ENCODE measurements at regions not wholly inside any gene's neighbourhood (a gene's known extent, or its start where the extent isn't known, plus 50 kb on each side); places are given as distances from the start of the nearest gene placed in this dataset.

GRCh38 chr9:104280711-104281110 lies 186.6 kb downstream of the SMC2 start:
- no peaks in the 10 kb centered on the region for H3K79me2 ChIP-seq (ENCODE audit: insufficient read depth, low read length)
- TF ChIP-seq DDIT3 (CRISPR knock-in tag; IDR thresholded peaks at IDR 0.05) (no peak), RFXAP (CRISPR knock-in tag; IDR thresholded peaks at IDR 0.05; ENCODE audit: borderline replicate concordance) (no peak), ZSCAN29 (CRISPR knock-in tag; conservative IDR thresholded peaks at IDR 0.05) (no peak), ZNF124 (CRISPR knock-in tag; IDR thresholded peaks at IDR 0.05) (no peak), SNRNP70 (IDR thresholded peaks at IDR 0.05; ENCODE audit: low read depth, low read length) (no peak)
- ATAC-seq (no peak), DNase-seq (ENCODE audit: low spot score) (no peak), FAIRE-seq (no peak)
- H3K9ac ChIP-seq (ENCODE audit: insufficient read depth, low read depth, low read length), result no peak overlapping the region
- no peaks in the 10 kb centered on the region for H3K9me3 ChIP-seq (ENCODE audit: low read length)
- no peak overlapping the region for H2AFZ ChIP-seq (ENCODE audit: low read length)
- H4K20me1 ChIP-seq (ENCODE audit: insufficient read depth, low read length), result no peaks in the 10 kb centered on the region
- CTCF ChIA-PET (ENCODE audit: low intra/inter-chr PET ratio, low total read pairs), result no interaction called here
- H3K4me2 ChIP-seq (ENCODE audit: low read depth, low read length), result no peak overlapping the region
- no peaks in the 10 kb centered on the region for H3K36me3 ChIP-seq (replicated peaks in 1 of 2; ENCODE audit: control insufficient read depth in 1 of 2, insufficient read depth in 2 of 2, low read length in 2 of 2)
- POLR2A ChIA-PET, result no interaction called here
- intact Hi-C loops (cut with micrococcal nuclease; ENCODE audit: unreplicated experiment) (no loop called here), in situ Hi-C loops (cut with HindIII; ENCODE audit: extremely low pct_ligation_motif_present, low pct_unique_long_range_greater_than_20kb) (no loop called here)
- H3K4me1 ChIP-seq (ENCODE audit: insufficient read depth, low read length), result no peaks in the 10 kb centered on the region
- no TSS peak for BruUV-seq (replicated peaks)
- H3K27me3 ChIP-seq (ENCODE audit: control insufficient read depth in 1 of 2, insufficient read depth in 2 of 2, low read length in 2 of 2), result no peaks in the 10 kb centered on the region
- H3K4me3 ChIP-seq (replicated peaks in 1 of 3; ENCODE audit: insufficient read depth in 1 of 3, low read depth in 2 of 3, low read length in 3 of 3), result no peak overlapping the region
- WGBS (ENCODE audit: low lambda C conversion rate), result 4% methylated on average over 1 of the region's 1 CpG
- H3K27ac ChIP-seq (ENCODE audit: extremely low read length, insufficient read depth, low read length), result no peak overlapping the region

GRCh38 chr9:104286187-104286586 lies 192.1 kb downstream of the SMC2 start:
- Histone ChIP-seq H3K9ac (ENCODE audit: insufficient read depth, low read depth, low read length) (no peak overlapping the region), H3K36me3 (replicated peaks in 1 of 2; ENCODE audit: control insufficient read depth in 1 of 2, insufficient read depth in 2 of 2, low read length in 2 of 2) (no peaks in the 10 kb centered on the region), H3K27ac (ENCODE audit: extremely low read length, insufficient read depth, low read length) (no peak overlapping the region), H3K27me3 (ENCODE audit: control insufficient read depth in 1 of 2, insufficient read depth in 2 of 2, low read length in 2 of 2) (no peaks in the 10 kb centered on the region), H4K20me1 (ENCODE audit: insufficient read depth, low read length) (no peaks in the 10 kb centered on the region), H3K79me2 (ENCODE audit: insufficient read depth, low read length) (no peaks in the 10 kb centered on the region), H3K4me2 (ENCODE audit: low read depth, low read length) (no peak overlapping the region), H3K9me3 (ENCODE audit: low read length) (no peaks in the 10 kb centered on the region), H3K4me3 (replicated peaks in 1 of 3; ENCODE audit: insufficient read depth in 1 of 3, low read depth in 2 of 3, low read length in 3 of 3) (no peak overlapping the region), H3K4me1 (ENCODE audit: insufficient read depth, low read length) (no peaks in the 10 kb centered on the region), H2AFZ (ENCODE audit: low read length) (no peak overlapping the region)
- ChIA-PET POLR2A (no interaction called here), CTCF (ENCODE audit: low intra/inter-chr PET ratio, low total read pairs) (no interaction called here)
- in situ Hi-C loops (cut with HindIII; ENCODE audit: extremely low pct_ligation_motif_present, low pct_unique_long_range_greater_than_20kb), result no loop called here
- intact Hi-C loops (cut with micrococcal nuclease; ENCODE audit: unreplicated experiment), result no loop called here
- no peak for FAIRE-seq
- 31% methylated on average over 1 of the region's 1 CpG for WGBS (ENCODE audit: low lambda C conversion rate)
- DNase-seq (ENCODE audit: low spot score), result no peak
- no peak for ATAC-seq
- TF ChIP-seq PLSCR1 (CRISPR knock-in tag; IDR thresholded peaks at IDR 0.05; ENCODE audit: borderline replicate concordance), result no peak
- TF ChIP-seq ZNF891 (CRISPR knock-in tag; IDR thresholded peaks at IDR 0.05), result no peak
- no peak for TF ChIP-seq PRDM4 (CRISPR knock-in tag; IDR thresholded peaks at IDR 0.05; ENCODE audit: borderline replicate concordance)
- no peak for TF ChIP-seq RFX3 (CRISPR knock-in tag; IDR thresholded peaks at IDR 0.05)
- TF ChIP-seq TCF7L2 (IDR thresholded peaks at IDR 0.05; ENCODE audit: low read depth, low read length), result no peak
- TF ChIP-seq MLXIP (CRISPR knock-in tag; IDR thresholded peaks at IDR 0.05; ENCODE audit: borderline replicate concordance), result no peak
- no TSS peak for BruUV-seq (replicated peaks)
